Esophagus muscularis mucosa (tissue), 4 donors: ENCODE measurements at regions not wholly inside any gene's neighbourhood (a gene's known extent, or its start where the extent isn't known, plus 50 kb on each side); places are given as distances from the start of the nearest gene placed in this dataset.

Source experiments
- DNase-seq: peaks from one replicate; pipeline ENCODE4 v3.0.0-alpha.2; 2017; ENCODE audit errors: extremely low spot score
- H3K27ac ChIP-seq, 4 donors: fragments of 200-600 bp; sonication (generic); replicated peaks in 1 of 4; 1 replicate in 3 of 4; 2 replicates in 1 of 4; pipeline ENCODE4 v1.5.1; 2016 to 2019; ENCODE audit warnings: mild to moderate bottlenecking in 1 of 4
- H3K27me3 ChIP-seq, 4 donors: fragments of 200-600 bp; sonication (generic); one replicate each; pipeline versions ENCODE4 v1.5.1 to v1.6.0; 2016 to 2019
- H3K36me3 ChIP-seq, 4 donors: fragments of 200-600 bp; sonication (generic); one replicate each; pipeline ENCODE4 v1.5.1; 2016 to 2019
- H3K4me1 ChIP-seq, 4 donors: fragments of 200-600 bp; sonication (generic); one replicate each; pipeline ENCODE4 v1.5.1; 2016 to 2019
- H3K4me3 ChIP-seq, 4 donors: fragments of 200-600 bp; sonication (generic); 1 replicate in 2 of 4; 2 replicates in 2 of 4; pipeline ENCODE4 v1.5.1; 2016 to 2019; ENCODE audit warnings: mild to moderate bottlenecking in 4 of 4, moderate library complexity in 1 of 4
- H3K9me3 ChIP-seq, 4 donors: fragments of 200-600 bp; sonication (generic); 1 replicate in 3 of 4; 2 replicates in 1 of 4; pipeline ENCODE4 v1.5.1; 2016 to 2019
- CTCF ChIP-seq, 3 experiments: fragments of 200-600 bp in 2 of 3; fragments of 450-650 bp in 1 of 3; sonication (generic) in 2 of 3; IDR thresholded peaks; one replicate each; pipeline ENCODE4 v1.5.1; 2017 to 2019; ENCODE audit warnings: antibody characterized with exemption in 3 of 3, mild to moderate bottlenecking in 2 of 3, moderate library complexity in 1 of 3
- EP300 ChIP-seq: sonication (generic); formaldehyde crosslinking; IDR thresholded peaks from one replicate; pipeline ENCODE4 v1.6.1; 2017; ENCODE audit warnings: antibody characterized with exemption
- POLR2A ChIP-seq: fragments of 450-650 bp; IDR thresholded peaks from one replicate; pipeline ENCODE4 v1.6.1; 2017; ENCODE audit warnings: antibody characterized with exemption, moderate library complexity, mild to moderate bottlenecking, low read depth
- POLR2AphosphoS5 ChIP-seq, 2 donors: sonication (generic); formaldehyde crosslinking; IDR thresholded peaks; one replicate each; pipeline ENCODE4 v1.6.1; 2017; ENCODE audit warnings: antibody characterized with exemption in 2 of 2
- WGBS: methylation state at CpG from one replicate; pipeline ENCODE4 v1.1.5; 2018; 5-methylcytosine and 5-hydroxymethylcytosine counted together
- intact Hi-C: fragments of 100-400 bp; cut with DNase I; formaldehyde crosslinking; loops from one replicate; pipeline ENCODE4 v1.15.1; 2023

- Histone ChIP-seq H3K4me3 (no peak overlapping the region), H3K27ac (no peak overlapping the region), H3K36me3 (no peaks in the 10 kb centered on the region), H3K9me3 (no peaks in the 10 kb centered on the region), H3K27me3 (no peaks in the 10 kb centered on the region), H3K4me1 (peaks cover 0 to 4% (median 0%) of the 10 kb centered on the region in 4 donors)
- 75% methylated on average over 6 of the region's 6 CpGs for WGBS
- DNase-seq: no peak
- TF ChIP-seq POLR2A: no peak
- TF ChIP-seq POLR2AphosphoS5 (IDR thresholded peaks at IDR 0.05): no peak
- no peak for TF ChIP-seq EP300
- TF ChIP-seq CTCF (IDR thresholded peaks at IDR 0.05): no peak
- intact Hi-C loops: no loop called here
Measured at GRCh38 chrX:20595928-20596575, 329.3 kb upstream of the RPS6KA3 start.

- H3K4me3 ChIP-seq: no peak overlapping the region
- no peaks in the 10 kb centered on the region for H3K27me3 ChIP-seq
- H3K9me3 ChIP-seq: no peaks in the 10 kb centered on the region
- WGBS: 41% methylated on average over 2 of the region's 2 CpGs
- TF ChIP-seq POLR2A: no peak
- no peak for TF ChIP-seq POLR2AphosphoS5 (IDR thresholded peaks at IDR 0.05)
- TF ChIP-seq CTCF (IDR thresholded peaks at IDR 0.05): peak in 1 of 3 experiments; percentile 26
- no peaks in the 10 kb centered on the region for H3K36me3 ChIP-seq
- H3K4me1 ChIP-seq: peaks cover 0 to 4% (median 0%) of the 10 kb centered on the region in 4 donors
- no peak for DNase-seq
- no peak overlapping the region for H3K27ac ChIP-seq
- intact Hi-C loops: no loop called here
Measured at GRCh38 chrX:20594985-20595384, 328.3 kb upstream of the RPS6KA3 start.

GRCh38 chrX:20593836-20594235, 327.1 kb upstream of the RPS6KA3 start:
- WGBS: 61% methylated on average over 2 of the region's 2 CpGs

GRCh38 chrX:20593402-20593801, 326.7 kb upstream of the RPS6KA3 start:
- Histone ChIP-seq H3K4me3 (no peak overlapping the region), H3K36me3 (no peaks in the 10 kb centered on the region), H3K27me3 (no peaks in the 10 kb centered on the region), H3K4me1 (peaks cover 0 to 4% (median 0%) of the 10 kb centered on the region in 4 donors), H3K27ac (no peak overlapping the region), H3K9me3 (peaks cover 0 to 7% (median 0%) of the 10 kb centered on the region in 4 donors)
- TF ChIP-seq POLR2AphosphoS5 (IDR thresholded peaks at IDR 0.05) (no peak), EP300 (no peak), CTCF (IDR thresholded peaks at IDR 0.05) (no peak), POLR2A (no peak)
- DNase-seq: no peak
- 53% methylated on average over 2 of the region's 2 CpGs for WGBS
- intact Hi-C loops: no loop called here

More at GRCh38 chrX:20593836-20594235, 327.1 kb upstream of the RPS6KA3 start:
- no peak for TF ChIP-seq EP300
- no peak for TF ChIP-seq POLR2A
- TF ChIP-seq CTCF (IDR thresholded peaks at IDR 0.05): no peak
- no peak for TF ChIP-seq POLR2AphosphoS5 (IDR thresholded peaks at IDR 0.05)
- Histone ChIP-seq H3K27me3 (no peaks in the 10 kb centered on the region), H3K36me3 (no peaks in the 10 kb centered on the region), H3K9me3 (peaks cover 0 to 3% (median 0%) of the 10 kb centered on the region in 4 donors), H3K4me3 (no peak overlapping the region), H3K27ac (no peak overlapping the region), H3K4me1 (peaks cover 0 to 4% (median 0%) of the 10 kb centered on the region in 4 donors)
- intact Hi-C loops: no loop called here
- DNase-seq: no peak

- Histone ChIP-seq H3K4me1 (peaks cover 0 to 2% (median 0%) of the 10 kb centered on the region in 4 donors), H3K36me3 (no peaks in the 10 kb centered on the region), H3K27ac (no peak overlapping the region), H3K4me3 (no peak overlapping the region), H3K9me3 (peaks cover 0 to 7% (median 0%) of the 10 kb centered on the region in 4 donors), H3K27me3 (no peaks in the 10 kb centered on the region)
- 73% methylated on average over 2 of the region's 2 CpGs for WGBS
- intact Hi-C loops: no loop called here
- DNase-seq: no peak
- no peak for TF ChIP-seq POLR2AphosphoS5 (IDR thresholded peaks at IDR 0.05)
- TF ChIP-seq POLR2A: no peak
- no peak for TF ChIP-seq EP300
- no peak for TF ChIP-seq CTCF (IDR thresholded peaks at IDR 0.05)
Measured at GRCh38 chrX:20591246-20591645, 324.5 kb upstream of the RPS6KA3 start.
